CD1c-positive myeloid dendritic cell (primary cell): ENCODE measurements at regions not wholly inside any gene's neighbourhood (a gene's known extent, or its start where the extent isn't known, plus 50 kb on each side); places are given as distances from the start of the nearest gene placed in this dataset.

ENCODE experiments used
- DNase-seq: peaks from one replicate; pipeline ENCODE4 v3.0.0-alpha.2; 2016; ENCODE audit errors: extremely low spot score

DNA sequence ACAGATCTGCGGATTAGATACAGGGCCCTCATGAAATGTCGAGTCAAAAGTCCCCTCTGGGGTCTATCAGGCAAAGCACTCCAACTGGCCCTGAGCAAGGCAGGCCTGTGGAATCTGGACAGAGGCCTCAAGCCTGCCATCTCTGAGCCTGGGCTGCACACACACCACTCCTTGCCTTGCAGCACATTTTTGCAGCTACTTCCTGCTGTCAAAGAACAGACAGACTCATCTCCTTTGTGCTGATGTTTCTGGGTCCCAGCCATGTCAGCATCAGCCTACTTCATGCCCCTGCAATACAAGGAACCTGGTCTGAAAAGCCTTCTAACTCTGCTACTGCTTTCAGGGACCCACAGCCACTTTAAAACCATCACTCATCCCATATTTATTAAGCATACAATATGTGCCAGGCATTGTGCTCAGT lies 60.6 kb upstream of the IL12A start:
- DNase-seq, result no peak

DNA sequence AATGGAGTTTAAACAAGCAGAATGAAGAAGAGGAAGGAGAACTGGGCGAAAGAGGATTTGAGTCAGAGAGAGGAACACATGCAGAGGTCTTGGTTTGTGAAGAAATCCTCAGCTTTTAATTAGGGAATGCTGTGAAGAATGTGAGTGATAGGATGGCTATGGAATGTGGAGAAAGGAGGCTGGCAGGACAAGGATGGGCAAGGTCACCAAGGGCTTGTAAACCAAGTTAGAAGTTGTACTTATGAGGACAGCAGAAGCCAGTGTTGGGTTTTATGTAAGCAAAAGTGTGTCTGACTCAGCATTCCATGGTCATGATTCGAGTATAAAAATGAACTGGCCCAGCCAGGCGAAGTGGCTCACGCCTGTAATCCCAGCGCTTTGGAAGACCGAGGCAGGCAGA lies 60.0 kb upstream of the IL12A start:
- DNase-seq, result no peak

DNA sequence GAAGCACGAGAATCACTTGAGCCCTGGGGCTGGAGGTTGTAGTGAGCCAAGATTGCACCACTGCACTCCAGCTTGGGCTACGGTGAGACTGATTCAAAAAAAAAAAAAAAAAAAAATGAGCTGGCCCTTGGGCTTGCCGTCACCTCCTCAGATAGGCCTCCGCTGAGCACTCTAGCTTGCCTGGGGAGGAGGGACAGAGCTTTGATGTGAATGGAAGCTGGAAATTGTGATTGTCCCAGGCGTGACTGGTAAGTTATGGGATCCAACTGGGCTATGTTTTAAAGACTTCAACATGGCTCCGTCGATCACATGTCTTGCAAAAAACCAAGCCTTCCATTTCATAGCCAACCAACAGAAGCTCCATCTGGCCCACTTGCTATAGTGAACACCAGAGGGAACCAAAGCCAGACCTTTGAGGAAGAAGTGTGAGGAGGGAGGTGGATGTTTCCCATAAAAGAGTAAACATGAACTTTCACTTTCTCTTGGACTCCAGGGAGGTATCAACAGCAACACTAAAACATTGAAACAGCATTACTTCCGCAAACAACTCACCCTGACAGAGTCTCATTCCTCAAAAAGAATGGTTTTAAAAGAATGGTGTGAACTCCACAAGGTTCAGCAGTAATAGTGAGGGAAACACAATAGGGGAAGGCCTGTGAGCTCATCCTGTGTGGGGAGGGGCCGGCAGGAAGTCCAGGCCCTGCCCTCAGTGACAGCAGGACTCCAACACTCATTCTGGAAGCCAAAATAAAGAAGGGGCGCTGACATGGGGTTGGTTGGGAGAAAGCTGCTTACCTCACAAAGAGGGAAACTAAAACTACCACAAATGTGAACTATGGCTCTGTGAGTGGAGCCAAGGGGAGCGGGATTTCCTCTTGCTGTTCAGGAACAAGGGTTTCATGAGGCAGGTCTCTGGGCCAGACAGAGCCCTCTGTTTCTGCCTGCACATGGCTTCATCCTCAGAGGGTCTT lies 59.2 kb upstream of the IL12A start:
- peak; percentile 86 for DNase-seq

DNA sequence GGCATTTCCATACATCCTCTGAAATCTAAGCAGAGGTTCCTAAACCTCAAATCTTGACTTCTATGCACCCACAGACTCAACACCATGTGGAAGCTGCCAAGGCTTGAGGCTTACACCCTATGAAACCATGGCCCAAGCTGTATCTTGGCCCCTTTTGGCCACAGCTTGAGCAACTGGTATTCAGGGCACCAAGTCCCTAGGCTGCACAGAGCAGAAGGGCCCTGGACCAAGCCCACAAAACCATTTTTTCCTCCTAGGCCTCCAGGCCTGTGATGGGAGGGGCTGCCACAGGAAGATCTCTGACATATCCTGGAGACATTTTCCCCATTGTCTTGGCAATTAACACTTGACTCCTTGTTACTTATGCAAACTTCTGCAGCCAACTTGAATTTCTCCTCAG lies 54.4 kb upstream of the IL12A start:
- no peak for DNase-seq

DNA sequence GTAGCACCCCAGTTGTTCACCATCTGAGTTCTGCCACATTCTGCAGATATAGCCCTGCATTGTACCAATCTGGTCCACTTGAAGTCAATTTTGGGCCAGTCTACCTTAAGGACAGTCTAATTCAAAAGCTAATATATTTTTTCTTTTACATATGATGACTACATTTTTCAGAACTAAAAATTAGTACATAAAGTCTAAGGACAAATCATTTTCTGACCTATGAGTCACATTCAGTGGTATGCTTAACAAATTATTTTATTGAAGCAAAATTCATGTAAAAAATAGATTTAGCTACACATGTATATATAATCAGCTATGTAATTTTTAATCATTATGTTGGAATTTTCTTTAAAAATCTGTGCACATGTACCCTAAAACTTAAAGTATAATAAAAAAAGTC lies 52.1 kb upstream of the IL12A start:
- DNase-seq, result no peak

DNA sequence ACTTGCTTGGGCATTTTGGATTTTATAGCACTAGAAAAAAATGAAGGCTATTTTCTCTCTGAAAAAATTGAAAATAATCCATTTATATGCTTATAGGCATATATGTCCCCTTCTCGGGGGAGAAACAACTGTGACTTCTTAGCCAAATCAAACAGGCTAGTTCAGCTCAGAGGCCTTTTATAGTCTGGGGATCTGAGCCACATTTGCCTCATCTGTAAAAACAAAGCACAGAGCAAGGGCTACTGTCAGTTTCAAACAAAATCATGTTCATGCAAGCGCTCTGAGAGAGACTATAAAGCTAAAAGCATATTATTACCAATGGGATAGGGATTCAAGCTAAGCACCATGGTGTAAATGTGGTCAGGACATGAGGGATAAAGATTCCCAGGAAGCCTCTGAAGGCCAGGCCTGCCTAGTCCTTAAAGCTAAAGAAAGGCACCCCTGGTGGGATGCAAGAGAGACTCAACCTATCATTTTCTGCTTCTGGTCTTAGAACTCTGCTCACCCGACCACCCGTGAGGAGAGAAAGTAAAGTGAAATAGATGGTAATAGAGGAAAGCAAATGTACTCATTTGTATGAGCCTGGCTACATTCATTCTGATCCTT lies 51.0 kb upstream of the IL12A start:
- DNase-seq, result no peak

DNA sequence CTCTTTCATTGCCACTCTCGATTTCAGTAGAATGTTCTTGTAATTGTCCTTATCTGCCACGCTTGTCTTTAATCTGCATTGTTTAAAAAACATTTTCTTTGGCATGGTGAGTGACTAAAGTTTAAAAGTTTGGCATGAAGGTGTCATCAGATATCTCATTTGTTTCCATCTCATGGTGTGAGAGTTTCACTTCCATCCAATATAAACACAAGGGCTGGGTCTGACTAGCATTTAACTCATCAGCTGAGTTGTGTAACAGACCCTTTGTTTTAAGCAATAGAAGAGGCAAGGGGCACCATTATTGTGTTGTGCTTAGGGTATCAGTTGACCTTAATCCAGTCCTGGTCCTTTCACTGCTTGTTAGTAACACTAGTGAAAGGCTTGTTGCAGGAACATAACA lies 49.9 kb upstream of the IL12A start:
- peak; percentile 34 for DNase-seq
